Adrenal gland (tissue), 5 donors: ENCODE measurements at regions not wholly inside any gene's neighbourhood (a gene's known extent, or its start where the extent isn't known, plus 50 kb on each side); places are given as distances from the start of the nearest gene placed in this dataset.
A peak's percentile ranks its signal among the peaks of the same experiment; 100 is the strongest.

ENCODE experiments used
- POLR2A ChIP-seq, 2 donors: fragments of 450-650 bp; IDR thresholded peaks; one replicate each; pipeline ENCODE4 v1.6.1; 2017; ENCODE audit warnings: antibody characterized with exemption in 2 of 2, mild to moderate bottlenecking in 2 of 2, moderate library complexity in 1 of 2
- TF ChIP-seq, protein P1 (sequence below), 6 experiments: fragments of 450-650 bp in 4 of 6; fragments of 200-600 bp in 2 of 6; sonication (generic) in 1 of 6; IDR thresholded peaks; 1 replicate in 5 of 6; 2 replicates in 1 of 6; pipeline versions ENCODE4 v1.5.1 to v1.8.0; 2016 to 2021; ENCODE audit warnings: antibody characterized with exemption in 6 of 6, mild to moderate bottlenecking in 2 of 6, moderate library complexity in 1 of 6
- donor health status: DM: no; HTN: no; CAD: no.

DNA sequence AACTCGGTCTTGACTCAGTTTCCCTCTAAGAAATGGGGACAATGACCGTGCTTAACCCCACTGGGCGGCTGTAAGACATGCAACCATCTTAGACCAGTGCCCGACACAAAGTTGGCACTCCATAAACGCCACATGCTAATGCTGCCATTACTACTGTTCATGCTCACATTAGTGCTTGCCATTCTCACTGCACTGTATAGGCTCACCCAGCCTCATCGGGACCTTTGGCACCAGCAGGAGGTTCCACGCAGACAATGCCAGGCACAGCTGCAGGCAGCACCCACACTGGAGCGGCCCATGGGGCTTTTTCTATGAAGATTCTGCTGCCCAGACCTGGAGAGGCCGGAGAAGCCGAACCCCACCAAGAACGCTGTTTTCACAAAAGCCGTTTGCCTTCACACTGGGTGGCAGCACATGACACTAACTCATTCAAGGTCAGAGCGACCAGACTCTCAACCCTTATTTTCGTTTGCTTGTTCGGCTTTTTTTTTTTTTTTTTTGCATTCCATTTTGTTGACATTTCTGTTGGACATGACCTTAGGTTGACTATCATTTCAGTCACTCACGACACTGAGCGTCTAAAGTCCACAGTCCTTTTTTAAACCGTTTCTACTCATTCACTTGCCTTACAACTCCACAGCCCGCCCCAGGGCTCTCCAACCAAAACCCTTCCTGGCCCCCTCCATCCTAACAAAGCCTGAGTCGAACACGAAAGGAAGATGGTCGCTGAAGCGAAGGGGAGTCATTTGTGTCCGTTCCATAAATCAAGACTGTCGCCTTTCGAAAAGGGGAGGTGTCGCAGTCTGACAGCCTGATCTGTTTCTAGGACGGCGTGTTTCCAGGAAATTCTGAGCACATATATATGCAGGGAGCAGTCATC is 124.4 kb upstream of the RNF32 start:
- TF ChIP-seq, protein P1, sequence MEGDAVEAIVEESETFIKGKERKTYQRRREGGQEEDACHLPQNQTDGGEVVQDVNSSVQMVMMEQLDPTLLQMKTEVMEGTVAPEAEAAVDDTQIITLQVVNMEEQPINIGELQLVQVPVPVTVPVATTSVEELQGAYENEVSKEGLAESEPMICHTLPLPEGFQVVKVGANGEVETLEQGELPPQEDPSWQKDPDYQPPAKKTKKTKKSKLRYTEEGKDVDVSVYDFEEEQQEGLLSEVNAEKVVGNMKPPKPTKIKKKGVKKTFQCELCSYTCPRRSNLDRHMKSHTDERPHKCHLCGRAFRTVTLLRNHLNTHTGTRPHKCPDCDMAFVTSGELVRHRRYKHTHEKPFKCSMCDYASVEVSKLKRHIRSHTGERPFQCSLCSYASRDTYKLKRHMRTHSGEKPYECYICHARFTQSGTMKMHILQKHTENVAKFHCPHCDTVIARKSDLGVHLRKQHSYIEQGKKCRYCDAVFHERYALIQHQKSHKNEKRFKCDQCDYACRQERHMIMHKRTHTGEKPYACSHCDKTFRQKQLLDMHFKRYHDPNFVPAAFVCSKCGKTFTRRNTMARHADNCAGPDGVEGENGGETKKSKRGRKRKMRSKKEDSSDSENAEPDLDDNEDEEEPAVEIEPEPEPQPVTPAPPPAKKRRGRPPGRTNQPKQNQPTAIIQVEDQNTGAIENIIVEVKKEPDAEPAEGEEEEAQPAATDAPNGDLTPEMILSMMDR (IDR thresholded peaks at IDR 0.05) = no peak
- peak in 1 of 2 donors; percentile 12 for TF ChIP-seq POLR2A (IDR thresholded peaks at IDR 0.05)
